ENCODE measurements at regions not wholly inside any gene's neighbourhood (a gene's known extent, or its start where the extent isn't known, plus 50 kb on each side); places are given as distances from the start of the nearest gene placed in this dataset.
A peak's percentile ranks its signal among the peaks of the same experiment; 100 is the strongest.

- H3K27ac ChIP-seq = no peak overlapping the region
- TF ChIP-seq, protein P1, sequence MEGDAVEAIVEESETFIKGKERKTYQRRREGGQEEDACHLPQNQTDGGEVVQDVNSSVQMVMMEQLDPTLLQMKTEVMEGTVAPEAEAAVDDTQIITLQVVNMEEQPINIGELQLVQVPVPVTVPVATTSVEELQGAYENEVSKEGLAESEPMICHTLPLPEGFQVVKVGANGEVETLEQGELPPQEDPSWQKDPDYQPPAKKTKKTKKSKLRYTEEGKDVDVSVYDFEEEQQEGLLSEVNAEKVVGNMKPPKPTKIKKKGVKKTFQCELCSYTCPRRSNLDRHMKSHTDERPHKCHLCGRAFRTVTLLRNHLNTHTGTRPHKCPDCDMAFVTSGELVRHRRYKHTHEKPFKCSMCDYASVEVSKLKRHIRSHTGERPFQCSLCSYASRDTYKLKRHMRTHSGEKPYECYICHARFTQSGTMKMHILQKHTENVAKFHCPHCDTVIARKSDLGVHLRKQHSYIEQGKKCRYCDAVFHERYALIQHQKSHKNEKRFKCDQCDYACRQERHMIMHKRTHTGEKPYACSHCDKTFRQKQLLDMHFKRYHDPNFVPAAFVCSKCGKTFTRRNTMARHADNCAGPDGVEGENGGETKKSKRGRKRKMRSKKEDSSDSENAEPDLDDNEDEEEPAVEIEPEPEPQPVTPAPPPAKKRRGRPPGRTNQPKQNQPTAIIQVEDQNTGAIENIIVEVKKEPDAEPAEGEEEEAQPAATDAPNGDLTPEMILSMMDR (IDR thresholded peaks at IDR 0.05) = no peak
- no peak for TF ChIP-seq ZFX (IDR thresholded peaks at IDR 0.05; ENCODE audit: borderline replicate concordance)
Measured at GRCh38 chr7:8975681-8976080, 542.3 kb downstream of the NXPH1 start.

DNA sequence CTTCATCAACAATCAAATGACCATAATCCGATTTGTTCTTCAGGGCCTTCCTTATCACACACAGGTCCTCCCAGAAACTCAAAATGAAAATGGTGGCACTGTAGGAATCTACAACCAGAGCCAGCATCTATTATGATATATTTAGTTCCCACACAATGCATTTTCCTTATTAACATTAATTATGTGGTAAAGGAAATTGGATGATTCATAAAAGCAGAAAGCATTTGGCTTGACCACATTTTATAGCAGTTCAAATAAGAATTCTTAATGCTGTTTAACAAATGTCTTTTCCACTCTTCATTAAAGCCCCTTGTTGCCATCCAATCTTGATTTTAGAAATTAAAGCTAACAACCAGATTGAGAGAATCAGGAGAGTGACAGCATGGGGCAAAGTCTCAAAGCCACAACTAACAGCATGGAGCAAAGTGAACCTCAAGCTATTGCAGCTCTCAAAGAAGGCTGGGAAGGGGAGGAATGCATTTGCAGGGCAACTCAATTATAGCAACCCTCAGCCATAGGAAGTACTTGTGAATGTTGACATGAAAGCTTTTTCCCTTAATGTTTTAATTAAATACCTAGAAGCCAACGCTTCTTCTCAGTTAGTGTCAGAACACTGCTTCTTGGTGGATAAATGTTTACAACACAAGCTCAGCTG is 549.1 kb downstream of the NXPH1 start:
- TF ChIP-seq, protein P1 (IDR thresholded peaks at IDR 0.05) = no peak
- no peak for TF ChIP-seq ZFX (IDR thresholded peaks at IDR 0.05; ENCODE audit: borderline replicate concordance)
- no peak overlapping the region for H3K27ac ChIP-seq

DNA sequence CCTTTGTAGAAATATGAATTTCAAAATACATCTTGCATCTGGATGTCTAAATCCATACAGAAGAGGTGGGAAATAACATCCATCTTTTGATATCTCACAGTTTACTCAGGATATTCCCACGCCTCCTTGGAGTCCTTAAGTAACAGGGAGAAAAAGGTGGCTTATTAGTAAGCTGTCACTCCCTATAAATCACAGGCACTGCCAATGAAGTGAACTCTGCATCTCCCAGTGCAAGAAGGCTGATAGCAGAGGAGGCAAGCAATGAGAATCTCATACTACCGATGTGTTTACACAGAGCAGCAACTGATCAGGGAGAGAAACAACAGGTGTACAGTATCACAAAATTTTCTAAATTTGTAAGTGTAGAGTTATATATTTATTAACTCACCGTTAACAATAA is 551.8 kb downstream of the NXPH1 start:
- TF ChIP-seq ZFX (IDR thresholded peaks at IDR 0.05; ENCODE audit: borderline replicate concordance) = no peak
- TF ChIP-seq, protein P1 (IDR thresholded peaks at IDR 0.05) = no peak
- no peak overlapping the region for H3K27ac ChIP-seq

DNA sequence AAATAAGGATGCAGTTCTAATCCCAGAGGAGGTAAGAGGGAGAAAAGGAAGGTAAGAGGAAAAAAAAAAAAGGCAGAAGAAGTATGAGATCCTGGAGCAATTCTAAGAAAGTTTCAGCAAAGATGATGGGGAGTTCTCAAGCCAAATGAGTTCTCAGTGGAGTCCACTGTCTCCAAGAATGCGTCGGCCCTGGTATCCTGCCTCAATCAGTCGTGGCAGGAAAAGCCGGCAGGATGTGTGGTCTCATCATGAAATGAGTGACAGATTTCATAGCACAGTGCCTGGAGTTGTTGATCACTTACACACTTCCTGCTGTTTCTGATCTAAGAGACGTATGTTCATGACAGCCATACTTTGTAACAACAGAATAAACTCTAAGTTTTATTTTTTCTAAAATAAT is 554.9 kb downstream of the NXPH1 start:
- no peak overlapping the region for H3K27ac ChIP-seq
- no peak for TF ChIP-seq ZFX (IDR thresholded peaks at IDR 0.05; ENCODE audit: borderline replicate concordance)
- TF ChIP-seq, protein P1 (IDR thresholded peaks at IDR 0.05) = no peak

- TF ChIP-seq, protein P1 (IDR thresholded peaks at IDR 0.05) = peak; percentile 52
- TF ChIP-seq ZFX (IDR thresholded peaks at IDR 0.05; ENCODE audit: borderline replicate concordance) = no peak
- H3K27ac ChIP-seq = no peak overlapping the region
Measured at GRCh38 chr7:8991159-8991558, 557.8 kb downstream of the NXPH1 start.

DNA sequence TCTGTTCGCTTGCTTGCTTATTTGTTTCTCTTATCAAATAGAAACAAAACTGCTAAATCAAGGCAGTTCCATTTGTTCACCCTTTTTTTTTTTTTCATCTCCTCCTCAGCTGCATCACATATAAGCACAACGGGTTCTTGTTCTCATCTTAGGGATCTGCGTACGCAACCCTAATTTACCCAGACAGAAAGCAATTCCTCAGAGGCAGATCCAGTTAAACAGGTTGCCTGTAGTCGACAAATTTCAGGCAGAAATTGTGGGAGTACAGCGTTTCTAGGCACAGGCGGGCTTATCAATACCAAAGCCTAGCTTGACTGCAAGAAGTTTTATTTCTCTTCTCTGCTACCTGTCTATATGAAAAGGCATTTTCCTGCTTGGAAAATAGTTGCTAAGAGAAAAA is 565.4 kb downstream of the NXPH1 start:
- TF ChIP-seq ZFX (IDR thresholded peaks at IDR 0.05; ENCODE audit: borderline replicate concordance) = no peak
- TF ChIP-seq, protein P1 (IDR thresholded peaks at IDR 0.05) = no peak
- H3K27ac ChIP-seq = no peak overlapping the region

DNA sequence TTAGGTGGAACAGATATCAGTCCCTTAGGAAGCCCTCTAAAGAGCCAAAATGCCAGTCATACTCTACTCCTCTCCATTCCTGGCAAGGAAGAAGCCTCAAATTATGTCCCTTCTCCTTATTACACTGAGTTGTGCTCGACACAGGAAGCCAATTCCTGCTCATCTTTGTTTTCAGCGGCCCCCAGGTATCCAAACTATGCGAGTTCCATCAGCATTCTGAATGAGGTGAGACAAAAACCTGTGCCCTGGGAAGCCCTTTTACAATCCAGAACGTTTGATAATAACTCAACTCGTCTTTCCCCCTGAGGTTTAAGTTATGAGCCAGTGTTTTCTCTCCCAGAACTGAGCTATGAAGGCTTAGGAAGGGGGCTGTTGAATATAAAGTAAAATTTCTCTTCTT is 580.5 kb downstream of the NXPH1 start:
- no peak overlapping the region for H3K27ac ChIP-seq
- TF ChIP-seq ZFX (IDR thresholded peaks at IDR 0.05; ENCODE audit: borderline replicate concordance) = no peak
- TF ChIP-seq, protein P1 (IDR thresholded peaks at IDR 0.05) = no peak
